Endodermal cell (in vitro differentiated cells): ENCODE measurements at regions not wholly inside any gene's neighbourhood (a gene's known extent, or its start where the extent isn't known, plus 50 kb on each side); places are given as distances from the start of the nearest gene placed in this dataset.

Source experiments
- DNase-seq: peaks from one replicate; pipeline ENCODE4 v3.0.0-alpha.2; 2017
- H3K27ac ChIP-seq: 2 replicates; pipeline ENCODE4 v1.5.1; 2013; ENCODE audit warnings: mild to moderate bottlenecking, low read depth, low read length, moderate library complexity
- H3K27me3 ChIP-seq: 2 replicates; pipeline ENCODE4 v1.6.1; 2013; ENCODE audit warnings: mild to moderate bottlenecking, low read length, moderate library complexity; ENCODE audit not compliant: insufficient read depth, control insufficient read depth, poor library complexity, severe bottlenecking
- H3K36me3 ChIP-seq: 2 replicates; pipeline ENCODE4 v1.7.0; 2013; ENCODE audit warnings: mild to moderate bottlenecking, low read length, moderate library complexity; ENCODE audit not compliant: control insufficient read depth, insufficient read depth
- H3K4me1 ChIP-seq: one replicate; pipeline ENCODE4 v1.7.0; 2013; ENCODE audit warnings: low read length; ENCODE audit not compliant: control insufficient read depth, insufficient read depth
- H3K4me3 ChIP-seq: 2 replicates; pipeline ENCODE4 v1.5.1; 2013; ENCODE audit warnings: mild to moderate bottlenecking, low read length, moderate library complexity
- H3K9ac ChIP-seq: 2 replicates; pipeline ENCODE4 v1.6.1; 2013; ENCODE audit warnings: mild to moderate bottlenecking, low read length, moderate library complexity; ENCODE audit not compliant: poor library complexity, severe bottlenecking; ENCODE audit errors: extremely low read depth
- H3K9me3 ChIP-seq: 2 replicates; pipeline ENCODE4 v1.6.1; 2013; ENCODE audit warnings: mild to moderate bottlenecking, low read length, moderate library complexity; ENCODE audit not compliant: control insufficient read depth
- H3K27ac Mint-ChIP-seq: 2 replicates; pipeline ENCODE4 v1.8.0; 2020; ENCODE audit warnings: mixed read lengths
- H3K27me3 Mint-ChIP-seq: 2 replicates; pipeline ENCODE4 v1.8.0; 2021; ENCODE audit warnings: mild to moderate bottlenecking, mixed read lengths; ENCODE audit not compliant: insufficient read depth
- H3K36me3 Mint-ChIP-seq: 2 replicates; pipeline ENCODE4 v1.8.0; 2020; ENCODE audit warnings: low read depth, mixed read lengths
- H3K4me1 Mint-ChIP-seq: 2 replicates; pipeline ENCODE4 v1.8.0; 2020; ENCODE audit warnings: mixed read lengths
- H3K4me3 Mint-ChIP-seq: 2 replicates; pipeline ENCODE4 v1.8.0; 2020; ENCODE audit warnings: mild to moderate bottlenecking, moderate library complexity, mixed read lengths
- H3K9me3 Mint-ChIP-seq: 2 replicates; pipeline ENCODE4 v1.8.0; 2020; ENCODE audit warnings: mild to moderate bottlenecking, mixed read lengths
- CTCF ChIP-seq: fragments of 200-600 bp; sonication (generic); conservative IDR thresholded peaks from 2 replicates; pipeline ENCODE4 v1.5.0; 2021; ENCODE audit warnings: antibody characterized with exemption, mild to moderate bottlenecking
- WGBS, 2 experiments: methylation state at CpG; one replicate each; pipeline versions ENCODE4 v1.1.5 to v1.1.7; 2013; ENCODE audit warnings: missing lambda C conversion rate in 2 of 2, mixed read lengths in 1 of 2; ENCODE audit not compliant: insufficient coverage in 1 of 2, insufficient read length in 1 of 2; 5-methylcytosine and 5-hydroxymethylcytosine counted together

- TF ChIP-seq CTCF = no peak
- Histone ChIP-seq H3K4me1 (no peaks in the 10 kb centered on the region), H3K36me3 (peaks cover 29% of the 10 kb centered on the region), H3K27ac (no peak overlapping the region), H3K27me3 (no peaks in the 10 kb centered on the region), H3K4me3 (peak overlapping the region; percentile 80), H3K9me3 (peaks cover 23% of the 10 kb centered on the region), H3K9ac (no peak overlapping the region)
- WGBS, 2 experiments = 100% methylated on average over 1 of the region's 1 CpG; no CpG with 5 or more reads in 1 of the 2 experiments
- peaks cover 5% of the 10 kb centered on the region for H3K36me3 Mint-ChIP-seq
- H3K4me3 Mint-ChIP-seq = no peak overlapping the region
- DNase-seq = no peak
- no peaks in the 10 kb centered on the region for H3K27me3 Mint-ChIP-seq
- H3K4me1 Mint-ChIP-seq = no peaks in the 10 kb centered on the region
- no peak overlapping the region for H3K27ac Mint-ChIP-seq
- H3K9me3 Mint-ChIP-seq = peaks cover 41% of the 10 kb centered on the region
These were observed 106.1 kb upstream of the DIPK2B start for GRCh38 chrX:45306794-45307193.

- H3K4me3 ChIP-seq = peak overlapping the region; percentile 80
- no peak for TF ChIP-seq CTCF
- H3K4me1 ChIP-seq = no peaks in the 10 kb centered on the region
- H3K9me3 ChIP-seq = peaks cover 10% of the 10 kb centered on the region
- Mint-ChIP-seq H3K9me3 (peaks cover 52% of the 10 kb centered on the region), H3K36me3 (peaks cover 3% of the 10 kb centered on the region), H3K4me3 (peak overlapping the region; percentile 60), H3K4me1 (peaks cover 6% of the 10 kb centered on the region), H3K27me3 (no peaks in the 10 kb centered on the region), H3K27ac (peak overlapping the region; percentile 76)
- peak overlapping the region; percentile 89 for H3K9ac ChIP-seq
- no peaks in the 10 kb centered on the region for H3K36me3 ChIP-seq
- WGBS, 2 experiments = 83% methylated on average over 2 of the region's 2 CpGs; no CpG with 5 or more reads in 1 of the 2 experiments
- peak; percentile 55 for DNase-seq
- H3K27me3 ChIP-seq = no peaks in the 10 kb centered on the region
- no peak overlapping the region for H3K27ac ChIP-seq
These were observed 100.0 kb upstream of the DIPK2B start for GRCh38 chrX:45300638-45301037.

GRCh38 chrX:45295259-45295986 is 94.7 kb upstream of the DIPK2B start:
- no peak overlapping the region for H3K4me3 ChIP-seq
- no peaks in the 10 kb centered on the region for H3K36me3 Mint-ChIP-seq
- H3K9me3 ChIP-seq = no peaks in the 10 kb centered on the region
- H3K4me3 Mint-ChIP-seq = no peak overlapping the region
- DNase-seq = no peak
- no peak overlapping the region for H3K9ac ChIP-seq
- H3K4me1 ChIP-seq = no peaks in the 10 kb centered on the region
- H3K4me1 Mint-ChIP-seq = peaks cover 6% of the 10 kb centered on the region
- H3K27ac Mint-ChIP-seq = no peak overlapping the region
- 71% methylated on average over 2 of the region's 3 CpGs; no CpG with 5 or more reads in 1 of the 2 experiments for WGBS, 2 experiments
- peaks cover 27% of the 10 kb centered on the region for H3K9me3 Mint-ChIP-seq
- H3K27ac ChIP-seq = no peak overlapping the region
- H3K27me3 ChIP-seq = no peaks in the 10 kb centered on the region
- no peaks in the 10 kb centered on the region for H3K27me3 Mint-ChIP-seq
- TF ChIP-seq CTCF = no peak
- no peaks in the 10 kb centered on the region for H3K36me3 ChIP-seq
